ENCODE measurements at regions not wholly inside any gene's neighbourhood (a gene's known extent, or its start where the extent isn't known, plus 50 kb on each side); places are given as distances from the start of the nearest gene placed in this dataset.

DNA sequence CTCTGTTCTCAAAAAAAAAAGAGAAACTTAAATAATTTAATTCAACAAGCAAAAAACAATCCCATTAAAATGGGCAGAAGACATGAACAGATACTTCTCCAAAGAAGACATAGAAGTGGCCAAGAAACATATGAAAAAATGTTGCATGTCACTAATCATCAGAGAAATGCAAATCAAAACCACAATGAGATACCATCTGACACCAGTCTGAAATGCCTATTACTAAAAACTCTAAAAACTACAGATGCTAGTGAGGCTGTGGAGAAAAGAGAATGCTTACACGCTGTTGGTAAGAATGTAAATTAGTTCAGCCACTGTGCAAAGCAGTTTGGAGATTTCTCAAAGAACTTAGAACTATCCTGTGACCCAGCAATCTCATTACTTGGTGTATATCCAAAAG, 382.9 kb downstream of the OTOL1 start:
- TF ChIP-seq, protein P1, sequence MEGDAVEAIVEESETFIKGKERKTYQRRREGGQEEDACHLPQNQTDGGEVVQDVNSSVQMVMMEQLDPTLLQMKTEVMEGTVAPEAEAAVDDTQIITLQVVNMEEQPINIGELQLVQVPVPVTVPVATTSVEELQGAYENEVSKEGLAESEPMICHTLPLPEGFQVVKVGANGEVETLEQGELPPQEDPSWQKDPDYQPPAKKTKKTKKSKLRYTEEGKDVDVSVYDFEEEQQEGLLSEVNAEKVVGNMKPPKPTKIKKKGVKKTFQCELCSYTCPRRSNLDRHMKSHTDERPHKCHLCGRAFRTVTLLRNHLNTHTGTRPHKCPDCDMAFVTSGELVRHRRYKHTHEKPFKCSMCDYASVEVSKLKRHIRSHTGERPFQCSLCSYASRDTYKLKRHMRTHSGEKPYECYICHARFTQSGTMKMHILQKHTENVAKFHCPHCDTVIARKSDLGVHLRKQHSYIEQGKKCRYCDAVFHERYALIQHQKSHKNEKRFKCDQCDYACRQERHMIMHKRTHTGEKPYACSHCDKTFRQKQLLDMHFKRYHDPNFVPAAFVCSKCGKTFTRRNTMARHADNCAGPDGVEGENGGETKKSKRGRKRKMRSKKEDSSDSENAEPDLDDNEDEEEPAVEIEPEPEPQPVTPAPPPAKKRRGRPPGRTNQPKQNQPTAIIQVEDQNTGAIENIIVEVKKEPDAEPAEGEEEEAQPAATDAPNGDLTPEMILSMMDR (conservative IDR thresholded peaks at IDR 0.05 in 1 of 2, IDR thresholded peaks at IDR 0.05 in 1 of 2; ENCODE audit: low read depth in 1 of 2, low read length in 2 of 2), result no peak
- no peak for TF ChIP-seq EZH2 (IDR thresholded peaks at IDR 0.05; ENCODE audit: low read length, missing control alignments)
